GM18498 (cell line): ENCODE measurements at regions not wholly inside any gene's neighbourhood (a gene's known extent, or its start where the extent isn't known, plus 50 kb on each side); places are given as distances from the start of the nearest gene placed in this dataset.

Source experiments
- ATAC-seq: cut with Tn5 transposase; IDR thresholded peaks from one replicate; pipeline ENCODE4 v1.9.1; 2021; ENCODE audit warnings: mild to moderate bottlenecking, moderate library complexity; ENCODE audit not compliant: unreplicated experiment

GRCh38 chr2:129061069-129061768 is 742.6 kb upstream of the HS6ST1 start:
- ATAC-seq: peak; percentile 79

DNA sequence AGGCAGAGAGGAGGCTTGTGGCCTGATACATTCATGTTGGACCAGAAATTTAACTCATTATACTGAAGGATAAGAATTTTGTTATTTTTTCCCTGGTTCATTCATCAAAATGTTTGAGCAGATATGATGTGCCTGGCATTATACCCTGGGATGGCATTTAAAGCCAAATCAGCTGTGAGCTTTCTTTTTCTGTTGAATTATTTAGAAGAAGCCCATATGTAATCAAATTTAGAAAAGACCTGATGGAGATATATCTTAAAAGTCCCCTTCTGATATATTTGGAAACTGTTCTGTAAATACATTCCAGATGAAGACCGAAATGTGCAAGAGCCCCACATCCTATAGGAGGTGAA is 743.1 kb upstream of the HS6ST1 start:
- ATAC-seq: no peak

DNA sequence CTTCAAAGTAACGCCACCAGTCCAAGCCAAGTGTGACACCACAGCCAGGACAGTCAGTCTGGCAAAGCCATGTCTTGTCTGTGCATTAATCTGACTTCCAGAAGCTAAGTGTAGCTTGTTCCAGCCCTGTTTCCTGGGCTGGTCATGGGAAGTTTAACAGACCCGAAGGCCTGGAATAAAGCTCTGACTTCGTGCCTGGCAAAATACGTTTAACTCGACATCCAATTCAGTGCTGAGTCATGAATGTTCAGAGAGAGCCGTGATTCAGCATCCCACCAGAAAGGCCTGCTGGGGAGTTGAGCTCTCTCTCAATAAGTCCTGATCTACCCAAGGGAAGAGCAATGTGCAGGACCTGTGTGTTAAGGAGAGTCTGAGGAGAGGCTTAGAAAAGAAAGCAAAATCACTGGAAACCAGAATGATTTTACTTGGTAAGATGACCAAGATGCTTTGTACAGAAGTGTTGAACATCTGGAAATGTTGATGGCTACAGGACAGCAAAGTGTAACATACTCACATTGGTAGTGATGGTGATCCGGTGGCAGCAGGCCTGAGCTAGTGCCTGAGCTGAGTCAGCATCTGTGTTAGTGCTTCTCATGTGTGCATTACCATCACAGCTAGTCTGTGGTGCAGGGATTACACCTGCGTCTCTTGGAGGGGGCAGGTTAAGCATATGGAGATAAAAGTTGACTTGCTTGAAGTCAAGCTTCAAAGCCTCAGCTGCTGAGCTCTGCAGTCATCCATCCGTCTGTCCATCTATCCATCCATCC is 743.7 kb upstream of the HS6ST1 start:
- ATAC-seq: no peak

- ATAC-seq: no peak
These were observed 748.4 kb upstream of the HS6ST1 start for GRCh38 chr2:129067070-129067469.

DNA sequence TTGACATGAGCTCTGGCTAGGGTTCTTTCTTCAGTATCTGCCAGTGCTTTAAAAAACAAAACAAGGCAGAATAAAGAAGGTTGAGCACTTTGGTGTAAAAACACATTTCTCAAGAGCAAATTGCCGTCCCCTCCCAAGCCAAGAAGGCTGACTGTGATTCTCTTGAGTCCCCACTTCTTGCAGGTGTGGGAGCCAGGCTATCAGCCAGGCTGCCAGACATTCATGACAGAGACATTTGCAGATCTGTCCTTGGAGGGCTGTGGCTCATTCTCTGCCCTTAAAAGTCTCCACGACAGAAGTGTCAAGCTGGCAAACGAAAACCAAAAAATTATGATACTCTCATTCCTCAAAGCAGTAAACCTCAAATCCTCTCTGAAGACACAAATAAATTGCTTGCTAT is 749.3 kb upstream of the HS6ST1 start:
- no peak for ATAC-seq

DNA sequence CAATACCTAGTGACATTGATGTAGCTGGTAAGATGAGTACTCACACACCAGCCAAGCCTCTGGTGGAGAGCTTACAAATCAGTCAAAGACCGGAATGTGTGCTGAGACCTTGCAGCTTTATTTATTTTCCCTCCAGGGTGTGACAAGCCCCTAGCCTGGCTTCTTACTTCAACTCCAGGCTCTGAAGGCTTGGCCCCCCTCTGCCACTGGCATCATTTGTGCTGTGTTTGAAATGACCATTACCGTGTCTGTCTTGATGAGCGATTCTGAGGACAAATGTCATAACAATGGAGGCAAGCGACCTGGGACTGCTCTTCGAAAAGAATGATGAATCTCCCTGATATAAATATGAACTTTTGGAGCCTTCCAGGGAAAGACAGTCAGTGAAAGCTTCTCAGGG is 749.9 kb upstream of the HS6ST1 start:
- no peak for ATAC-seq

DNA sequence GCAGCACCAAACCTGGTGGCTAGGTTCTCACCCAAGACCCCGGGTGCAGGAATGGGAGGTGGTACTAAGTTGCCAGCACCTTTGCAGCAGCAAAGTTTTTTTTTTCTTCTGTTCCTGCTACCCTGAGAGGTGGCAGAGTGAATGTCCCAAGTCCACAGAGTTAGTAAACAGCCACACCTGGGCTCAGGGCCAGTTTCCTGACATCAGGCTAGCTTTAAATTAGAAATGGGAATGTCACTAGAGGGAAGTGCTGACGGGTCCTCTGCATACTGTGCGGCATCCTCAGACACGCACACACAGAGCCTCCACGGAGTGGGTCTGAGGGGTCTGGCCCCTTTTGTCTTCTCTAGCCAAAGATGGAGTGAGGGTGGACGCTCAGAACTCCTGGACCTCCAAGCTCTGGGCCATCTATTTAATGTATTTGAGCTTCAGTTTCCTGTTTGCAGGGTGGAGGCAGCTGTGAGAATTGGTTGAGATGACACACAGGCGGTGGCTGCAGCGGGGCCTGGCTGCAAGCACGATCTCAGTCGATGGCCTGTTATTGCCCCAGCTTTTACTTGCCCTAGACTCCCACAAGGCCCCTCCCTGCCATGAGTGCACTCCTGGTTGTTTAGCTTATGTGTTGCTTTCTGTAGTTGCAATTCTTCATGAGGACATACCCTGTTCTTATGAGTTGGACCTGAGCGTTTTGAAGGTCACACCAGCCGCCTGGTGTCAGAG is 751.4 kb upstream of the HS6ST1 start:
- no peak for ATAC-seq

DNA sequence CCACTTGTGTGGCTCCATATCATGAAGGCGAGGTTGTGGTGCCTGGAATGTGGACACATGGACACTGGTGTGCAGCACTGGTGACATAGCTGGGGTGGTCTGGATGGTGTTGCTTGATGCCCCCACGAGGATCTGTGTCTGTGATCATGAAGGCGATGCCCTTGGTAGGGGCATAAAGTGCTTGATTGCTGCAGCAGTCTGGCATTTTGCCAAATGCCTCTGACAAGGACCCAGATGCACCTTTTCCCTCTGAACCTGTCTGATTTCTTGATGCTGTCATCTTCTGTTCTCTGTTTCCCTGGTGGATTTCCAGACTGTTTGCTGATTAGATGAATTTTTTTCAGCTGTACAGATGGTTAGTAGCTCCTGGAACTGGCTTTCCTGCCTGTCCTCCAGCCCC is 752.0 kb upstream of the HS6ST1 start:
- no peak for ATAC-seq

- ATAC-seq: no peak
These were observed 752.9 kb upstream of the HS6ST1 start for GRCh38 chr2:129071531-129071930.

GRCh38 chr2:129074298-129074920 is 755.7 kb upstream of the HS6ST1 start:
- no peak for ATAC-seq

- ATAC-seq: no peak
These were observed 759.9 kb upstream of the HS6ST1 start for GRCh38 chr2:129078548-129078947.

- no peak for ATAC-seq
These were observed 762.2 kb upstream of the HS6ST1 start for GRCh38 chr2:129080715-129081476.

GRCh38 chr2:129085386-129085785 is 766.7 kb upstream of the HS6ST1 start:
- no peak for ATAC-seq

- ATAC-seq: no peak
These were observed 768.6 kb upstream of the HS6ST1 start for GRCh38 chr2:129087133-129087813.

DNA sequence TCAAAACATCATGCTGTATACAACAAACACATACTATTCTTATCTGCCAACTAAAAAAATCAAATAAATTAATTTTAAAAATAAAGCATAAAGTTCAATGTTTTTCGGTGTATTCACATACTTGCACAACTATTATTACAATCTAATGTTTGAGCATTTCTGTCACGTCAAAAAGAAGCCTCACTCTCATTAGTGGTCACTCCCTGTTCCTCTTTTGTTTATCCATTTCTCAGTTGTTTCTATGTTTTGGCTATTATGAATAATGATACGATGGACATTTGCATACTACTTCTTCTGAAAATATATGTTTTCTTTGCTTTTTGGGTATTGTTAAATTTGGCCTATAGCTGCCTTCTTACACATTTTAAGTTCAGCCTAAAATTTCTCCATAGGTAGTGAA is 773.0 kb upstream of the HS6ST1 start:
- ATAC-seq: no peak

GRCh38 chr2:129092956-129093355 is 774.3 kb upstream of the HS6ST1 start:
- ATAC-seq: no peak

GRCh38 chr2:129101186-129101585 is 782.5 kb upstream of the HS6ST1 start:
- no peak for ATAC-seq

GRCh38 chr2:129103936-129104878 is 785.5 kb upstream of the HS6ST1 start:
- no peak for ATAC-seq

GRCh38 chr2:129112181-129112580 is 793.5 kb upstream of the HS6ST1 start:
- ATAC-seq: no peak
